CD4-positive, alpha-beta T cell treated with Interleukin-15 for 1 hour (primary cell): ENCODE measurements at regions not wholly inside any gene's neighbourhood (a gene's known extent, or its start where the extent isn't known, plus 50 kb on each side); places are given as distances from the start of the nearest gene placed in this dataset.
"Not testable (repeated sequence)": the region's sequence is repeated elsewhere in the genome, so short reads cannot be mapped to it uniquely, and the experiment has no call there.

Experiments used
- DNase-seq: peaks from one replicate; pipeline ENCODE4 v3.0.0-alpha.2; 2020

DNA sequence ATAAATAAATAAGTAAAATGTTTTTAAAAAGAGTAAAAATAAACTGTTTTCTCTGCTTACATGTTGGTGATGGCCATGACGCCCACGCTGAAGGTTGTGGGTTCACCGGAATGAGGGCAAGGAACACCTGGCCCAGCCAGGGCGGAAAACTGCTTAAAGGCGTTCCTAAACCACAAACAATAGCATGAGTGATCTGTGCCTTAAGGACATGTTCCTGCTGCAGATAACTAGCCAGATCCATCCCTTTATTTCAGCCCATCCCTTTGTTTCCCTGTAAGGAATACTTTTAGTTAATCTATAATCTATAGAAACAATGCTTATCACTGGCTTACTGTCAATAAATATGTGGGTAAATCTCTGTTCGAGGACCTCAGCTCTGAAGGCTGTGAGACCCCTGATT, 63.3 kb upstream of the CEP78 start:
- not testable (repeated sequence) for DNase-seq

- no peak for DNase-seq
Measured at GRCh38 chr9:78171651-78172050, 64.2 kb upstream of the CEP78 start.

GRCh38 chr9:78169125-78169524, 66.8 kb upstream of the CEP78 start:
- no peak for DNase-seq

DNA sequence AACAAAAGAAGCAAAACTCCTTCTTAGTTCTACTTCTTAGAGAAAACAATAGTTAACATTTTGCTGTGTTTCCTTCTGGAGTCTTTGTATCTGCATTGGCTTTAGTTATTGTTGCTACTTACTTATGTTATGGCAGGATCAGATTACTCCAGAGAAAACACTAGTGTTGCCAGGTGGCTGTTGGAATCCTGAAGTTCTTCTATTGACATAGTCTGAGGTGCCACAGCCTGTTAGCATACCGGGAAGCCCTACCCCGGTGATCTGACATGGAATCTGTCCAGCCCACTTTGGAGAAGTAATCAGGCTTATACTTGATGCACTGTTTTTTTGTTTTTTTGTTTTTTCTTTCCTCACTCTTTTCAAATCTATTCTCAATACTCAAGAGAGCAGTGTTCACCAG, 68.5 kb upstream of the CEP78 start:
- no peak for DNase-seq

- no peak for DNase-seq
Measured at GRCh38 chr9:78163834-78164233, 72.0 kb upstream of the CEP78 start.

DNA sequence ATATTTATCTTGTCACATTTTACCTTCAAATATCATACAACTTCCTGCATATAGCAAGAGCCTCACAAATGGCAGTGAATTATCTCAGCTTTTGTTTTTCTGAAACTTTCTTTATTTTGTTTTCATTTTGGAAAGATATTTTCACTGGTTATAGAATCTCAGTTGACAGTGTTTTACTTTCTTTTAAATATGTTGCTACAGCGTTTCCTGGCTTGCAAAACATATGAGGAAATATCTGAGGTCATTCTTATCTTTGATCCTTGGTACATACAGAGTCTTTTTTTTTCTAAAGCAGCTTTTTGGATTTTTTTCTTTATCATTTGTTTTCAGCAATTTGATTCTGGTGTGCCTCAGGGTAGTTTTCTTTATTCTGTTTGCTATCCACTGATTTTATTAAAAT, 77.6 kb upstream of the CEP78 start:
- no peak for DNase-seq

DNA sequence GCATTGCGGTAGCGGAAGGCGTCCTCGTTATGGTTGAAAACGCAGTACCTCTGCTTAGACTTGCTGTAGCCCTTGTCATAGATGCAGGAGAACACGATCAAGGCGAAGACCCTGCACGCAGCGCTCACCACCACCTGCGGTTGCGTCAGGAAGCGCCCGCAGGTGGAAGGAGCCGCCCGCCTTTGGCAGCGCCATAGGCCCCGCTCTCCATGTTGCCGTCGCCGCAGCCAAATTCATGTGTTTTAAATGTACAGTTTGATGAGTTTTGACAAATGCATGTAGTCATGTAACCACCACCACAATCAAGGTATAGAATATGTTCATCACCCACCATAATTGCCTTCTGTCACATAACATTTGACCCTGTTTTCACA, 84.9 kb upstream of the CEP78 start:
- no peak for DNase-seq

DNA sequence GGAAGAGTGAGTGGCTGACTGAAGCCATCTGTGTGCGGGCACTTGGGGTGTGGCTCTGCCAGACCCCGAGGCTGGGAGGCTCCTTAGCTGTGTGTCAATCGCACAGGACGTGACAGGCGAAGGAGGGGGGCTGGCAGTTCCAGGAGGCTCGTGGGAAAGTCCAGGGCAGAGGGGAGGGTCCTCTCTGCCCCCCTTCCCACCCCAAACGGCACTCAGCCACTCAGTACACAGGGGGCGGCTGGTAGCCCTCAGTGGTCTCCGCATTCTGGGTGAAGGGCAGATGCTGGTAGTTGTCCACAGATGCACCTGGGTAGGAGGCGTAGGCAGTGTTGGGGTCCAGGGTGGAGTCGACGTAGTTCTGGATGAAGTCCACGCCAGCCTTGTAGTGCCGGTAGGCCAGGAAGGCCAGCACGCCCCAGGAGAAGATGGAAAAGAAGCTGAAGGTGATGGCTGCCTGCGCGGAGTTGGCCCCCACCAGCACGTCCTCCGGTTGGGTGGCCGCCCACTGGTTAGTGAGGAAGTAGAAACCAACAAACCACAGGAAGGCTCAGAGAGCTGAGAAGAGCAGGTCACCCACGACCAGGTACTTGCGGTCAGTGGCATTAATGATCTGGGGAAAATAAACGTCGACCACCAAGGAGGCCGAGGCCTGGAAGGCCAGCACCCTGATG, 85.4 kb upstream of the CEP78 start:
- DNase-seq, result no peak

- no peak for DNase-seq
Measured at GRCh38 chr9:78149702-78150291, 86.1 kb upstream of the CEP78 start.

GRCh38 chr9:78146241-78146640, 89.6 kb upstream of the CEP78 start:
- DNase-seq, result no peak

DNA sequence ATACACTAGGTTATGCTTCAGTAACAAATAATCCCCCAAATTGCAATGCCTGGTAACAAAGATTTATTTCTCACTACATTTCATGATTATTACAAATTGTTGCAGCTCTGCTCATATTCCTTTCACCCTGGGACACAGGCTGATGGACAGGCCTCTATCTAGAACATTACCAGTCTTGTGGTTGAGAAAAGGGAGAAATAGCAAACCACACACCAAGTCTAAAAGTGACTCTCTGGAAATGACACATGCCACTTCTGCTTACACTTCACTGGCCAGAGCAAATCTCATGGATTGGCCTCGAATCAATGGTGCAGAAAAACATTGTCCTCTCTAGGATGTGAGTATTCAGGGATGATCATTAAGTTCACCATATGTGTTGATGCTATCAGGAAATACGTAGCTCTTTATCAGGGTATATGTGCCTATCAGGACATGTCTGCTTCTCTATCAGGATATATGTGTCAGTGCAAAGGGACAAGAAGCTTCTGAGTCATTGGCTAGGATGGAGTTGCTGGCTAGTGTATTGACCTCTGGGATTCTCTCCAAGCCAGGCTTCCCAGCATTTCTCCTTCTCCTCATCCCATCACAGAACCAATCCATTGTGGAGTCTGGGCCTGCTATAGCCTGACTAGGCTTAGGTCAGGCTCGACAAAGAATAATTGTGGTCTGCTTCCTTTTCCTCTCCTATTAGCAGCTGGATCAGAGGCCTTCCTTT, 91.1 kb upstream of the CEP78 start:
- DNase-seq, result no peak

DNA sequence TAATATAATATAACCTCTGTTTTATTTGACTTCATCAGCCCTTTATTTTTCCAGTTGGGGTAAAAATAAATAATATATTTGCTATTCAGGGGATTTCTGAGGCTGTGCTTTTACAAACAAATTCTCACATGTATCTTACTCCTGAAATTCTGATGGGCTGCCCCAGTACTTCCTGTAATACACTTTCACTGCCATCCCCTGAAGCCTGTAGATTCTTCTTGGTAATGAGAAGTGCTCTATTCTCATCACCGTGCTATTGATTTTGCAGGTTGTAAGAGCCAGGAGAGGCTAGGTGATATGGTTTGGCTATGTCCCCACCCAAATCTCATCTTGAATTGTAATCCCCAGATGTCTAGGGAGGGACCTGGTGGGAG, 91.9 kb upstream of the CEP78 start:
- DNase-seq, result no peak

DNA sequence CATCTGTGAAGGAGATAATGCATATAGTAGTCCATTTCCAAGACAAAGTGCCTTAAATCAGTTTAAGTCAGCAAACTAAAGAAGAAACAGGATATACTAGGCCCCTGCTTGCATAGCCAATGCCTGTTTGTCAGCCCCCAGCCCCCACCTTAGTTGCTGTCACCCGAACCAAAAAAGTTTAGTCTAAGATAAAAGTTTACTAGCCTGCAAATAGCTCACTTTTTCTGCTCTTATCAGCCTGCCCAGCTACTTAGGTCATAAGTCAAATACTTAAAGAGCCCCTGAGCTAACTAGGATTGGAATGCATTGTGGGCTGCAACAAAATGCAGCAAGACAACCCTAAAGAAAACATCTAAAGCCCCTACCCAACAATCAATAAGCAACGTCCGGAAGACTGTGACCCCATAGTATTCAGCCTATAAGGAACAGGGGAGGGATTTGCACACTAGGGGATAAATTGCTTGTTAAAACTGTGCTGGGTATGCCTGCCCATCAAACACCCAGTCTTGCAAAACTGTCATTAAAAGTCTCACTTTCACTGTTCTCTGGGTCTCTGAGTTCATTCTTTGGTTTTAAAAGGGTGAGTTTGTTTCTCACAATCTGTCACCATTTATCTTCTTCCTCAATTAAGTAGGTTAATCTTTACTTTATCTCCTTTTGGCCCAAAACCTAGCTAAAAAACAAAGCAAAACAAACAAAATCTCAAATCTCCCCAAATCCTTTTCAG, 92.4 kb upstream of the CEP78 start:
- DNase-seq, result no peak

GRCh38 chr9:78142264-78142663, 93.6 kb upstream of the CEP78 start:
- DNase-seq, result not testable (repeated sequence)

GRCh38 chr9:78133751-78134150, 102.1 kb upstream of the CEP78 start:
- DNase-seq, result no peak

DNA sequence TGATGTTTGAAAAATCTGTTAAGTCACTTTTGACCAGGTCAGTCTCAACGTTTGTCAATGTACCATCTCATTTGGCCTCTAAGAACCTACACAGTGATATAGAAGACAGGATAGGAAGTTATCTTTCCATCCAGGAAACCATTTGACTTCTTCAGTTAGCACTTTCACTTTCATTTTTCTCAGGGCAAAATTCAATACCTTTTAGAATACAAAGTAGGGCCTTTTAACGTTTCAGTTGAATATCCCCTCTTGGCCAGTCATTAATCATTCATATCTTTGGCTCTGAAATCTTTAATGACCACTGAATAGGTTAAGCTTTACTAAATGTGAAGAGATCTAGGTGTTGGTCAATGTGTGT, 101.1 kb upstream of the GNAQ start:
- no peak for DNase-seq

- no peak for DNase-seq
Measured at GRCh38 chr9:78131969-78132700, 100.5 kb upstream of the GNAQ start.

- no peak for DNase-seq
Measured at GRCh38 chr9:78130853-78131252, 99.2 kb upstream of the GNAQ start.

GRCh38 chr9:78130004-78130403, 98.4 kb upstream of the GNAQ start:
- no peak for DNase-seq

DNA sequence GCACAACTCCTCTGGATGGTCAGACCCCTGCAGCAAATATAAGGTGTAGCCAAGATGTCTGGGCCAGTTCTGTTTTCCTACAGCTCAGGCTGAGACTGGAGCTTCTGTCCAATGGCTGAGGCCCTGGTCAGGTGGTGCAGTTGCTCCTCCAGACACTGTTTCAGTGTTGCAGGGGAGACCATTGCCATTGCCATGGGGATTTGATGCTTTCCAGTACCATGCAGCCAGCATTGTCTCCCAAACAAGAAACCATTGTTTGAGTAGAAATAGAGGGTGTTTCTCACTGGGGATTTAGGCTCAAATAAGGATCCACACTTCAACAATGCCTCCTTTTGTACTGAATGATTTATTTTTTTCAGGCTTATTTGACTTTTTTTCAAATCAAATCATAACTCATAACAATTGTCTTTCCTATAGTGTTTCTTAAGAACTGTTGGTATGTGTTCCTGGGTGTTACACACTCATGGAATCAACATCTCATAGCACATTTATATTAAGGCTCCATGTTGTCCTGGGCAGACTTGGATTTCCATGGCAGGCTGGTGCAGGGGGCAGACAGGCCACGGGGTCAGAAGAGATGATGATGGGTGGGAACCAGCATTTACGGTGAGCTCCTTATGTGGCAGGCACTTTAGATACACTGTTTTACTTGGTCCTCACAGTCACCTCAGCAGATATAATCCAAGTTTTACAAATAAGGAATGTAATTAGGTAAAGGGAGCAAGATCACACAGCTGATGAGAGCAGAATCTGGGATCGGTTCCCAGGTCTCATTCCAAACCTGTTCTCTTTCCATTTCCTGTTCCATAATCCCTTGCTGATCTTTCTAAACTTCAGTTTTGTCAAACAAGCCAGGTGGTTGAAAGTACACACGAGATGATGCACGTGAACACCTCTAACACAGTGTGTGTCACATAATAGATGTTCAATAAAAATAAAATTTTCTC, 95.9 kb upstream of the GNAQ start:
- no peak for DNase-seq

- no peak for DNase-seq
Measured at GRCh38 chr9:78123808-78124207, 92.2 kb upstream of the GNAQ start.

- DNase-seq, result no peak
Measured at GRCh38 chr9:78122631-78123030, 91.0 kb upstream of the GNAQ start.
